ENCODE measurements at regions not wholly inside any gene's neighbourhood (a gene's known extent, or its start where the extent isn't known, plus 50 kb on each side); places are given as distances from the start of the nearest gene placed in this dataset.

GRCh38 chr2:217258170-217258569, 398.3 kb upstream of the TNP1 start:
- no peak for DNase-seq

- DNase-seq, result no peak
Observed at GRCh38 chr2:217256251-217256650, 396.4 kb upstream of the TNP1 start.

GRCh38 chr2:217254111-217254510, 394.2 kb upstream of the TNP1 start:
- peak; percentile 72 for DNase-seq

GRCh38 chr2:217252181-217252580, 392.3 kb upstream of the TNP1 start:
- no peak for DNase-seq

- no peak for DNase-seq
Observed at GRCh38 chr2:217250013-217250524, 390.2 kb upstream of the TNP1 start.

- DNase-seq, result no peak
Observed at GRCh38 chr2:217249121-217250012, 389.5 kb upstream of the TNP1 start.

GRCh38 chr2:217248312-217248935, 388.6 kb upstream of the TNP1 start:
- no peak for DNase-seq

- DNase-seq, result no peak
Observed at GRCh38 chr2:217247476-217247875, 387.6 kb upstream of the TNP1 start.

- DNase-seq, result no peak
Observed at GRCh38 chr2:217246108-217246507, 386.2 kb upstream of the TNP1 start.

GRCh38 chr2:217244815-217245214, 385.0 kb upstream of the TNP1 start:
- DNase-seq, result no peak

GRCh38 chr2:217242947-217243346, 383.1 kb upstream of the TNP1 start:
- DNase-seq, result no peak

- no peak for DNase-seq
Observed at GRCh38 chr2:217231724-217232123, 371.9 kb upstream of the TNP1 start.

GRCh38 chr2:217231212-217231611, 371.3 kb upstream of the TNP1 start:
- no peak for DNase-seq

GRCh38 chr2:217228732-217229131, 368.9 kb upstream of the TNP1 start:
- DNase-seq, result no peak

GRCh38 chr2:217227794-217228193, 367.9 kb upstream of the TNP1 start:
- no peak for DNase-seq

- DNase-seq, result no peak
Observed at GRCh38 chr2:217225596-217225995, 365.7 kb upstream of the TNP1 start.

- DNase-seq, result no peak
Observed at GRCh38 chr2:217223222-217223930, 363.5 kb upstream of the TNP1 start.

- no peak for DNase-seq
Observed at GRCh38 chr2:217222309-217222910, 362.5 kb upstream of the TNP1 start.

GRCh38 chr2:217220228-217221013, 360.6 kb upstream of the TNP1 start:
- no peak for DNase-seq

GRCh38 chr2:217219164-217219520, 359.3 kb upstream of the TNP1 start:
- DNase-seq, result no peak

- no peak for DNase-seq
Observed at GRCh38 chr2:217218269-217219163, 358.7 kb upstream of the TNP1 start.

Data from DMS 273 treated with DMSO at 0.1 percent for 48 hours (cell line).